OCI-LY7 (cell line): ENCODE measurements at regions not wholly inside any gene's neighbourhood (a gene's known extent, or its start where the extent isn't known, plus 50 kb on each side); places are given as distances from the start of the nearest gene placed in this dataset.
"Not testable (repeated sequence)": the region's sequence is repeated elsewhere in the genome, so short reads cannot be mapped to it uniquely, and the experiment has no call there.

Source experiments
- BruUV-seq: library from RNA; stranded (reverse); fragments of 400-500 nt; replicated peaks from 2 replicates; lab custom pipeline; 2021; lab: Mats Ljungman, UMichigan
- CTCF ChIA-PET: fragments of 300-600 bp; sonication (Branson Sonifier 250); formaldehyde crosslinking; loops from one replicate; lab custom pipeline; 2022; ENCODE audit warnings: antibody characterized with exemption; ENCODE audit not compliant: unreplicated experiment; lab: Charles Lee
- POLR2A ChIA-PET: fragments of 300-600 bp; sonication (Branson Sonifier 250); formaldehyde crosslinking; loops from one replicate; lab custom pipeline; 2022; ENCODE audit warnings: antibody characterized with exemption; lab: Charles Lee
- DNase-seq: peaks from one replicate; pipeline ENCODE4 v3.0.0-alpha.2; 2015; ENCODE audit warnings: low spot score
- H2AFZ ChIP-seq: fragments of 200-600 bp; sonication (generic), shearing (Covaris generic); 2 replicates; pipeline ENCODE4 v1.6.1; 2014; ENCODE audit warnings: mild to moderate bottlenecking, antibody characterized with exemption, low read length, moderate library complexity
- H3K27ac ChIP-seq: fragments of 200-600 bp; sonication (generic); 2 replicates; pipeline ENCODE4 v1.5.1; 2014; ENCODE audit warnings: mixed run types, low read depth, mild to moderate bottlenecking, moderate library complexity, low read length, inconsistent platforms; ENCODE audit not compliant: poor library complexity, severe bottlenecking
- H3K36me3 ChIP-seq: fragments of 200-600 bp; sonication (generic); 2 replicates; pipeline ENCODE4 v1.6.1; 2014; ENCODE audit warnings: mild to moderate bottlenecking, antibody characterized with exemption, low read length, moderate library complexity, mixed read lengths; ENCODE audit not compliant: insufficient read depth
- H3K4me1 ChIP-seq: fragments of 200-600 bp; sonication (generic); 2 replicates; pipeline ENCODE4 v1.5.1; 2014; ENCODE audit warnings: mild to moderate bottlenecking, low read length; ENCODE audit not compliant: insufficient read depth, poor library complexity, severe bottlenecking
- H3K4me2 ChIP-seq: fragments of 200-600 bp; sonication (generic); 2 replicates; pipeline ENCODE4 v1.6.1; 2014; ENCODE audit warnings: mild to moderate bottlenecking, low read length
- H3K4me3 ChIP-seq: fragments of 200-600 bp; sonication (generic); 2 replicates; pipeline ENCODE4 v1.5.1; 2014; ENCODE audit warnings: mild to moderate bottlenecking, low read depth, low read length; ENCODE audit not compliant: poor library complexity, severe bottlenecking
- H3K79me2 ChIP-seq: fragments of 200-600 bp; sonication (generic); 2 replicates; pipeline ENCODE4 v1.6.1; 2016; ENCODE audit warnings: low read depth, mild to moderate bottlenecking, low read length, moderate library complexity, mixed read lengths; ENCODE audit not compliant: insufficient read depth
- H3K9me2 ChIP-seq: fragments of 200-600 bp; sonication (generic); 2 replicates; pipeline ENCODE4 v1.6.1; 2016; ENCODE audit warnings: mild to moderate bottlenecking, low read length, mixed read lengths; ENCODE audit not compliant: insufficient read depth
- H3K9me3 ChIP-seq: fragments of 200-600 bp; sonication (generic); 2 replicates; pipeline ENCODE4 v1.6.1; 2014; ENCODE audit warnings: mild to moderate bottlenecking, mixed run types, low read length, mixed read lengths
- H4K20me1 ChIP-seq: fragments of 200-600 bp; sonication (generic); 2 replicates; pipeline ENCODE4 v1.6.1; 2014; ENCODE audit warnings: mild to moderate bottlenecking, antibody characterized with exemption, low read length, moderate library complexity, mixed read lengths; ENCODE audit not compliant: insufficient read depth
- EZH2phosphoT487 ChIP-seq: fragments of 200-600 bp; sonication (generic); IDR thresholded peaks from 2 replicates; pipeline ENCODE4 v1.6.1; 2018; ENCODE audit warnings: low read depth, borderline replicate concordance, mild to moderate bottlenecking, mixed run types, antibody characterized with exemption, low read length, moderate library complexity, mixed read lengths
- intact Hi-C: fragments of 100-400 bp; cut with micrococcal nuclease; formaldehyde crosslinking; loops from one replicate; pipeline ENCODE4 v1.10.0; 2022; ENCODE audit not compliant: unreplicated experiment
- TF ChIP-seq, protein P1 (sequence below): fragments of 200-600 bp; sonication (generic); conservative IDR thresholded peaks from 2 replicates; pipeline ENCODE4 v1.5.1; 2014; ENCODE audit warnings: mild to moderate bottlenecking, antibody characterized with exemption, low read length, moderate library complexity, mixed read lengths

DNA sequence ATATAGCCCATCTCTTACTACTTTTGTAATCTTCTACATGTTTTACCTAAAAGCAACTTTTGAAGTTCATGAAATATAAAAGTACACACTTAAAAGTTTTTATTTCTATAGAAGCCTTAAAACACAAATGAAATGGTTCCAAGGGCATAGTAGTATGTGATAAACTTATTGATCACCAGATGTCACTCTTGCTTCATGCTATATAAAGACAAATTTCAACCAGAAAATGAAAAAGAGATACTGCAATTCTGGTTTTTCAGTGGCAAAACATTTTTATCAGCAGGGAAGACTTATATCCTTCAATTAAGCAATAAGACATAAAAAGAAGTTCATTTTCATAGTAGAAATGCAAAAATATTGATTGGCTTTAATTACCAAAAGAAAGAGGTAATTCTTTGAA lies 69.4 kb upstream of the FBXL17 start:
- Histone ChIP-seq H3K9me3 (no peaks in the 10 kb centered on the region), H2AFZ (no peak overlapping the region), H3K27ac (no peak overlapping the region), H3K79me2 (no peaks in the 10 kb centered on the region), H4K20me1 (no peaks in the 10 kb centered on the region), H3K36me3 (no peaks in the 10 kb centered on the region), H3K4me1 (no peaks in the 10 kb centered on the region), H3K4me2 (no peak overlapping the region), H3K9me2 (no peaks in the 10 kb centered on the region), H3K4me3 (no peak overlapping the region)
- TF ChIP-seq, protein P1, sequence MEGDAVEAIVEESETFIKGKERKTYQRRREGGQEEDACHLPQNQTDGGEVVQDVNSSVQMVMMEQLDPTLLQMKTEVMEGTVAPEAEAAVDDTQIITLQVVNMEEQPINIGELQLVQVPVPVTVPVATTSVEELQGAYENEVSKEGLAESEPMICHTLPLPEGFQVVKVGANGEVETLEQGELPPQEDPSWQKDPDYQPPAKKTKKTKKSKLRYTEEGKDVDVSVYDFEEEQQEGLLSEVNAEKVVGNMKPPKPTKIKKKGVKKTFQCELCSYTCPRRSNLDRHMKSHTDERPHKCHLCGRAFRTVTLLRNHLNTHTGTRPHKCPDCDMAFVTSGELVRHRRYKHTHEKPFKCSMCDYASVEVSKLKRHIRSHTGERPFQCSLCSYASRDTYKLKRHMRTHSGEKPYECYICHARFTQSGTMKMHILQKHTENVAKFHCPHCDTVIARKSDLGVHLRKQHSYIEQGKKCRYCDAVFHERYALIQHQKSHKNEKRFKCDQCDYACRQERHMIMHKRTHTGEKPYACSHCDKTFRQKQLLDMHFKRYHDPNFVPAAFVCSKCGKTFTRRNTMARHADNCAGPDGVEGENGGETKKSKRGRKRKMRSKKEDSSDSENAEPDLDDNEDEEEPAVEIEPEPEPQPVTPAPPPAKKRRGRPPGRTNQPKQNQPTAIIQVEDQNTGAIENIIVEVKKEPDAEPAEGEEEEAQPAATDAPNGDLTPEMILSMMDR: 0 out of 2 replicates have a peak, but pooled peaks have one; percentile 18
- TF ChIP-seq EZH2phosphoT487: no peak
- ChIA-PET CTCF (no interaction called here), POLR2A (interaction anchor here (0.6 kb wide), 2 partner anchors 195 to 398 kb away, joined by 3 read pairs; no protein-coding TSS in a partner anchor)
- DNase-seq: no peak
- no TSS peak for BruUV-seq
- intact Hi-C loops: no loop called here

DNA sequence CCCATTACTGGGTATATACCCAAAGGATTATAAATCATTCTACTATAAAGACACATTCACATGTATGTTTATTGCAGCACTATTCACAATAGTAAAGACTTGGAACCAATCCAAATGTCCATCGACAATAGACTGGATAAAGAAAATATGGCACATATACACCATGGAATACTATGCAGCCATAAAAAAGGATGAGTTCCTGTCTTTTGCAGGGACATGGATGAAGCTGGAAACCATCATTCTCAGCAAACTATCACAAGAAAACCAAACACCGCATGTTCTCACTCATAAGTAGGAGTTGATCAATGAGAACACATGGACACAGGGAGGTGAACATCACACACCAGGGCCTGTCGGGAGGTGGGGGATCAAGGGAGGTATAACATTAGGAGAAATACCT lies 62.2 kb upstream of the FBXL17 start:
- H3K36me3 ChIP-seq, H2AFZ ChIP-seq, CTCF ChIA-PET, intact Hi-C loops, BruUV-seq, H3K79me2 ChIP-seq, H3K4me1 ChIP-seq, H4K20me1 ChIP-seq, H3K4me3 ChIP-seq, H3K9me3 ChIP-seq, POLR2A ChIA-PET, H3K27ac ChIP-seq, H3K4me2 ChIP-seq, H3K9me2 ChIP-seq, DNase-seq: not testable (repeated sequence)

DNA sequence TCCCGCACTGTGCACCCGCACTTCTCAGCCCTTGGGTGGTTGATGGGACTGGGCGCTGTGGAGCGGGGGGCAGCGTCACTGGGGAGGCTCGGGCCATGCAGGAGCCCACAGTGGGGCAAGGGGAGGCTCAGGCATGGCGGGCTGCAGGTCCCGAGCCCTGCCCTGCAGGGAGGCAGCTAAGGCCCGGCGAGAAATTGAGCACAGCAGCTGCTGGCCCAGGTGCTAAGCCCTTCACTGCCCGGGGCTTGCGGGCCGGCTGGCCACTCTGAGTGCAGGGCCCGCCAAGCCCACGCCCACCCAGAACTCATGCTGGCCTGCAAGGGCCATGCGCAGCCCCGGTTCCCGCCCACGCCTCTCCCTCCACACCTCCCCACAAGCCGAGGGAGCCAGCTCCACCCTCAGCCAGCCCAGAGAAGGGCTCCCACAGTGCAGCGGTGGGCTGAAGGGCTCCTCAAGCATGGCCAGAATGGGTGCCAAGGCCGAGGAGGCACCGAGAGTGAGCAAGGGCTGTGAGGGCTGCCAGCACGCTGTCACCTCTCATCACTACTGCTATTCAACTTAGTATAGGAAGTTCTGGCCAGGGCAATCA lies 60.3 kb upstream of the FBXL17 start:
- BruUV-seq, DNase-seq, H4K20me1 ChIP-seq, H3K9me2 ChIP-seq, H3K4me1 ChIP-seq, H3K4me3 ChIP-seq, H3K9me3 ChIP-seq, CTCF ChIA-PET, H3K36me3 ChIP-seq, POLR2A ChIA-PET, H3K27ac ChIP-seq, H3K4me2 ChIP-seq, H3K79me2 ChIP-seq, intact Hi-C loops, H2AFZ ChIP-seq: not testable (repeated sequence)

DNA sequence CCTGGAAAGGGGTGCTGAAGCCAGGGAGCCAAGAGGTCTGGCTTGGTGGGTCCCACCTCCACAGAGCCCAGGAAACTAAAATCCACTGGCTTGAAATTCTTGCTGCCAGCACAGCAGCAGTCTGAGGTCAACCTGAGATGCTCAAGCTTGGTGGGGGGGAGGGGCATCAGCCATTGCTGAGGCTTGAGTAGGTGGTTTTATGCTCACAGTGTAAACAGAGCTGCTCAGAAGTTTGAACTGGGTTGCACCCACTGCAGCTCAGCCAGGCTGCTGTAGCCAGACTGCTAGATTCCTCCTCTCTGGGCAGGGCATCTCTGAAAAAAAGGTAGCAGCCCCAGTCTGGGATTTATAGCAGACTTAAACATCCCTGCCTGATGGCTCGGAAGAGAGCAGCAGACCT lies 55.5 kb upstream of the FBXL17 start:
- H4K20me1 ChIP-seq: no peaks in the 10 kb centered on the region
- no peaks in the 10 kb centered on the region for H3K79me2 ChIP-seq
- no peak for DNase-seq
- H3K4me3 ChIP-seq: no peak overlapping the region
- intact Hi-C loops: no loop called here
- ChIA-PET CTCF (no interaction called here), POLR2A (no interaction called here)
- no peaks in the 10 kb centered on the region for H3K4me1 ChIP-seq
- no peaks in the 10 kb centered on the region for H3K9me3 ChIP-seq
- no peaks in the 10 kb centered on the region for H3K9me2 ChIP-seq
- BruUV-seq: no TSS peak
- no peak for TF ChIP-seq EZH2phosphoT487
- TF ChIP-seq, protein P1: no peak
- no peak overlapping the region for H3K27ac ChIP-seq
- no peak overlapping the region for H3K4me2 ChIP-seq
- H2AFZ ChIP-seq: no peak overlapping the region
- H3K36me3 ChIP-seq: no peaks in the 10 kb centered on the region
